MM.1S (cell line): ENCODE measurements at regions not wholly inside any gene's neighbourhood (a gene's known extent, or its start where the extent isn't known, plus 50 kb on each side); places are given as distances from the start of the nearest gene placed in this dataset.

Experiments used
- EZH2 ChIP-seq: fragments of 300-600 bp; sonication (generic); optimal IDR thresholded peaks from 2 replicates; pipeline ENCODE3; 2017; ENCODE audit warnings: low read depth, mild to moderate bottlenecking, antibody characterized with exemption, low read length, mixed read lengths
- TF ChIP-seq, protein P1 (sequence below): fragments of 300-600 bp; sonication (generic); IDR thresholded peaks from 2 replicates; pipeline ENCODE4 v1.5.1; 2016; ENCODE audit warnings: antibody characterized with exemption, low read length, mixed read lengths

DNA sequence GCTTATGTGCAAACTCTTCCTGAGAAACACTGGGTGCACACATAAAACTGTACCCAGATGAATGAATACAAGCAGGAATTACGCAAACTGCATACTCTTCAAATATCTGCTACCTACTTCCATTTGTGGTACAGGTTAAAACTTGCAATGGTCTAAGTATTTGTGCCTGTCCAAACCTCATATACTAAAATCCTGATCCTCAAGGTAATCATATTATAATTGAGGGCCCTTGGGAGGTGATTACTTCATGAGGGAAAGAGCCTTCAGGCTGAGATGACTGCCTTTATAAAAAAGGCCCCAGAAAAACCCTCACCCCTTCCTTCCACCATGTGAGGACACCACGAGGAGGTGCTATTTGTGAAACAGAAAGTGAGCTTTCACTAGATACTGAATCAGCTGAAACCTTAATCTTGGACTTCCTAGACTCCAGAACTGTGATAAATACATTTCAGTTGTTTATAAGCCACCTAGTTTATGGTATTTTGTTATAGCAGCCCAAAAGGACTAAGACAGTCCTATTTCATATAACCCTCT, 1977.2 kb downstream of the PCDH7 start:
- TF ChIP-seq, protein P1, sequence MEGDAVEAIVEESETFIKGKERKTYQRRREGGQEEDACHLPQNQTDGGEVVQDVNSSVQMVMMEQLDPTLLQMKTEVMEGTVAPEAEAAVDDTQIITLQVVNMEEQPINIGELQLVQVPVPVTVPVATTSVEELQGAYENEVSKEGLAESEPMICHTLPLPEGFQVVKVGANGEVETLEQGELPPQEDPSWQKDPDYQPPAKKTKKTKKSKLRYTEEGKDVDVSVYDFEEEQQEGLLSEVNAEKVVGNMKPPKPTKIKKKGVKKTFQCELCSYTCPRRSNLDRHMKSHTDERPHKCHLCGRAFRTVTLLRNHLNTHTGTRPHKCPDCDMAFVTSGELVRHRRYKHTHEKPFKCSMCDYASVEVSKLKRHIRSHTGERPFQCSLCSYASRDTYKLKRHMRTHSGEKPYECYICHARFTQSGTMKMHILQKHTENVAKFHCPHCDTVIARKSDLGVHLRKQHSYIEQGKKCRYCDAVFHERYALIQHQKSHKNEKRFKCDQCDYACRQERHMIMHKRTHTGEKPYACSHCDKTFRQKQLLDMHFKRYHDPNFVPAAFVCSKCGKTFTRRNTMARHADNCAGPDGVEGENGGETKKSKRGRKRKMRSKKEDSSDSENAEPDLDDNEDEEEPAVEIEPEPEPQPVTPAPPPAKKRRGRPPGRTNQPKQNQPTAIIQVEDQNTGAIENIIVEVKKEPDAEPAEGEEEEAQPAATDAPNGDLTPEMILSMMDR = peak; percentile 22
- no peak for TF ChIP-seq EZH2
